DMS53 treated with DMSO at 0.1 percent for 48 hours (cell line): ENCODE measurements at regions not wholly inside any gene's neighbourhood (a gene's known extent, or its start where the extent isn't known, plus 50 kb on each side); places are given as distances from the start of the nearest gene placed in this dataset.
"Not testable (repeated sequence)": the region's sequence is repeated elsewhere in the genome, so short reads cannot be mapped to it uniquely, and the experiment has no call there.

Experiments used
- DNase-seq: peaks from one replicate; lab custom pipeline; 2025; ENCODE audit not compliant: unreplicated experiment; lab: John Stamatoyannopoulos, UW

DNA sequence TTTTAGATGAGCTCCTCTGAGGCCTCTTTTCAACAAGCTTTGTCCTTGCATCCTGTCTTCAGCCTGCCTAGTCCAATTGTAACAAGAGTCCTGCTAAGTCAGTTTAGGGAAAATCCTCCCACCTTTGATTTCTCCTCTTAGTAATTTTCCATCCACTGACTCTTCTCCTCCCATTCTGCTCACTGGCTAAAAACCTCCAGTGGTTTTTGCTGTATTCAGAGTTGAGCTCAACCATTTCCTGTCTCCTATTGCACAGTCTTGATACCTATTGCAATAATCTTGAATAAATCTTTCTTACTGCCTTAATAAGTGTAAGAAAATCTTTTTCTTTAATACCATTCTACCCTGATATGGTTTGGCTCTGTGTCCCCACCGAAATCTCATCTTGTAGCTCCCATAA is 117.8 kb upstream of the ENPP6 start:
- DNase-seq, result no peak

DNA sequence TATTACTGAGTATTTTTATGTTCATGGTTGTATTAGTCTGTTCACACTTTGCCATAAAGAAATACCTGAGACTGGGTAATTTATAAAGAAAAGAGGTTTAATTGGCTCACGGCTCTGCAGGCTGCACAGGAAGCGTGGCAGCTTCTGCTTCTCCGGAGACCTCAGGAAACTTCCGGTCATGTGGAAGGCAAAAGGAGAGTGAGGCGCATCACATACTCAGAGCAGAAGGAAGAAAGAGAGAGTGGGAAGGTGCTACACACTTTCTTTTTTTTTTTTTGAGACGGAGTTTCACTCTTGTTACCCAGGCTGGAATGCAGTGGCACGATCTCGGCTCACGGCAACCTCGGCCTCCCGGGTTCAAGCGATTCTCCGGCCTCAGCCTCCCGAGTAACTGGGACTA is 115.8 kb upstream of the ENPP6 start:
- not testable (repeated sequence) for DNase-seq

DNA sequence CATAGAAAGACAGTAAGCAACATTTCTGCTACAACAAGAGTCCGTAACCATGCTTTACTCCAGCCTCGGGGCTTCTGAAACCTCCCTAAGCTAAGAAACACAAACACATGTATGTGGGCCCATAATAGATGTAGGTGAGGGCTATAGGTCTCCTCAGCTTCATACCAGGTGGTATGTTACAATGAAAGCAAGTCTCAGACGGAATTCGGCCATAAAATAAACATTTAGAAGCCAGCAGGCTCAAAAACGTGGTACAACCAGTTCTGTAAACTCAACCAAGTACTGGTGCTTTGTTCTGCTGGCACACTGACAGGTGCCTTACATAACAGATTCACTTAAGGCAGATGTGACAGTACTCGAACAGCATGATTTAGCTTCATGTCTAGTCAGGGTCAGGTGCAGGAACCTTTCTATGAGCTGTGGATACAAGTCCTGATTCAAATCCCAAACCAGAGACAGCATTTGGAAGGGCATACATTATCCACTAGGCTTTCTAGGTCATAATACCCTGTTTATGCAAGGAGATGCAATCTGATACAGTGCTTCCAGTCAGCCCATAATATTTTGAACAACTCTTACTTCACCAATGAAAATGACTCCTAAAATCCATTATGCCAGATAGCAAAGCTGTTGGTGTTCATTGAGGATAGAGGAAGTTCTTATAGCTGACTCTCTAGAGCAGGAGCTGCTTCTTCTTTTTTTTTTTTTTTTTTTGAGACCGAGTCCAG is 113.8 kb upstream of the ENPP6 start:
- DNase-seq, result peak; percentile 78

DNA sequence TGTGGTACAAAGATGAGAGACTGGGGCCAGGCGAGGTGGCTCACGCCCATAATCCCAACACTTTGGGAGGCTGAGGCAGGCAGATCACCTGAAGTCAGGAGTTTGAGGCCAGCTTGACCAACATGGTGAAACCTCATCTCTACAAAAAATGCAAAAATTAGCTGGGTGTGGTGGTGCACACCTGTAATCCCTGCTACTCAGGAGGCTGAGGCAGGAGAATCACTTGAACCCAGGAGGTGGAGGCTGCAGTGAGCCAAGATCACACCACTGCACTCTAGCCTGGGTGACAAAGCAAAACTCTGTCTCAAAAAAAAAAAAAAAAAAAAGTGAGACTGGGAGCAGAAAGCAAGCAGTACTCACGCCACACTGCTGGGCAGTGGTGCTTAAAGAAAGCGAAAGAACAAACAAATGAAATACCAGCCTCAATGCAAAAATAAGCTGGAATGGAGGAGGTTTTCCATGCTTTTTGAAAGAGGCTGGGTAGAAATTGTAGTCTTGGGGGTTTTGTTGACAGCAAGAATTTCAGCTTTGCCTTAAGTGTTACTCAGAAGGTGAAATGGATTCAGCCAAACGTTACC is 112.9 kb upstream of the ENPP6 start:
- not testable (repeated sequence) for DNase-seq

DNA sequence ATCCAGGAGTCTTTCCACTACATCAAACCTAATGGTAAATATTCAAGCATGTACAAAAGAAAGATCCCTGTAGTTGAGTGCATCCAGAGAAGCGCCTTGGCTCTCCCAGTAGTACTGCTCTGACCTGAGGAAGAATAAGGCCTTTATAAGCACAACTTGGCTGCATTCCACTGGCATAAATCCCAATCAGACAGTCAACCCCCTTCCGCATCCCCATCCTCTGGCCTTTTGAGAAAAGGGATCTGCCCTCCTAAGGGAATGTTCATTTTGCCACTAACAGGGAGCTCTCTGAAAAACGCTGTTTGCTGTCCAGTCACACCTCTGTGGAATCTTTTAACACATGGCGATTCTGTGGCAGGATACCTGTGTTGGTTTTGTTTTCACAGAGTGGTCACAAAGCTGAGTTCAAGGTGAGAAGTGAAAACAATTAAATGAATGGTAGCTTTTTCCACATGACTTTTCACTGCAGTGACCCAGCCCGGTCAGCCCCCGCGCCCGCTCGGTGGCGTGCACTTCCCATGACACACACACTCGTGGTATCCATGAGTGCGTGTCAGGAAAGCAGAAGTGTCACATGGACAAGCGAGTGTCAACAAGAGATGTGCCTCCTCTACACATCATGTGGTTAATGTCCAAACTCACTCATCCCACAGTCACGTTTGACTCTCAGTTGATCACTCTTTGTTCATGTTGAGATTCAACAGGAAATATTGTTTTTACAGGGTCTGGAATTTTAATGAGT is 112.2 kb upstream of the ENPP6 start:
- DNase-seq, result no peak

DNA sequence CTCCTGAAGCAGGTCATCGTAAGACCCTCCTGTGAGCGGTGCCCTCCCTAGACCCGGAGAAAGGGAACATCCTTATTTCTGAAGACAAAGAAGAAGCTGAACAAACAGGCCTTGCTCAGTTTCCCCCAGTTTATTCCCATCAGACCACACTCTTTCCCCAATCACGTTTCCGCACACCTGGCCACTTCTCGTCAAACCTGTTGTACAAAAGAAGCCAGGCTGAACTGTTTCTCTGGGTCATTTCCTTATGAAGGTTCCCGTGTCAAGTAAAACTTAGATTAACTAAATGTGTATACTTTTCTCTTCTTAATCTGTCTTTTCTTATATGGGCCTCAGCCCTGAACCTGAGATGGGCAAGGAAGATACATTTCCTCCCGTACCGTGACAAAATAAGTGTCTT is 111.6 kb upstream of the ENPP6 start:
- DNase-seq, result no peak

DNA sequence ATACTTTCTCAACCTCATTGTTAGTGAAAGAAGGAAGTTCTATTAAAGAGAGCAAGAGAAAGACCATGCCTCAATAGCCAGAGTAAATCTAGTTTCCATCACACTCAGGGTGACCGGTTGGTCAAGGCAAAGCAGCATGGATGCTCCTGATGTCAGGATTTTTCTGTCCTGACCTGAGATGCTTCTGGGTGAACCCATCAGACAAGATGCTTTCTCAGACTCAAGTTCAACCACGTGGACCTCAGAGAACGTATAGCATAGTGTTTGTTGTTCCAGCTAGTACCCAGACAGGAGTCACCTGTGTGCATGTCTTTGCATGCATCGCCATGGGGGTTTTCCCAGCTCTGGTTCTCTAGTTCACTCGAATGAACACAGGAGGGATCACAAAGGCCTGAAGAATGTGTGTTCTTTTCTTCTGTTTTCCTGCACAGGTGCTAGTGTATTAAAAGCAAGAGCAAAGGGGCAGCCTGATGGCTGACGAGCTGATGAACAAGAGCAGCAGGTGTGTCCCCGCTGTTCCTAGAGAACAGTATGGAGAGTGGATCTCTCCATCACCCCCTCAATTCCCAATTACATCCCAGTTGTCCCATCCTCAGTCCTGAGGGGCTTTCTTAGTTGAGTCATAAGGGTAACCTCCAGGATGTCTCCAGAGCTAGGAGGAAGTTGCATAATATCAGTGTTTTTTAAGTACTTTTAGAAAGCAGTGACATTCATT is 110.5 kb upstream of the ENPP6 start:
- DNase-seq, result no peak

DNA sequence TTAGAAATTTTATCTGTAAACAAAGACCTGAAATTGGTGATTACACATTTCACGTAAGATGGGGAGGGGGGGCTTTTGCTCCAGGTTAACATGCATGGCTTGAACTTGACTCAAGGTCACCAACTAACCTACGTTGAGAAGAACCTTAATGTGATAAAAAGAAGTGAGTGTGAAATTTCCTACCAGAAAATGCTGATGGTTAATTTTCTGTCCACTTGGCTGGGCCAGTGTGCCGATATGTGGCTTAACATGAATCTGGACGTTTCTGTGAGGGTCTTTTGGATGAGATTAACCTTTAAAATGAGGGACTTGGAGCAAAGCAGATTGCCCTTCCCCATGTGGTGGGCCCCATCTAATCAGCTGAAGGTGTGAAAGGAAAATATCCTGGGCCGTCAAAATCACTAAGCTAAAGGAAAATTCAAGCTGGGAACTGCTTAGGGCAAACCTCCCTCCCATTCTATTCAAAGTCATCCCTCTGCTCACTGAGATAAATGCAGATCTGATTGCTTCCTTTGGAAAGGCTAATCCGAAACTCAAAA is 107.3 kb upstream of the ENPP6 start:
- DNase-seq, result no peak

DNA sequence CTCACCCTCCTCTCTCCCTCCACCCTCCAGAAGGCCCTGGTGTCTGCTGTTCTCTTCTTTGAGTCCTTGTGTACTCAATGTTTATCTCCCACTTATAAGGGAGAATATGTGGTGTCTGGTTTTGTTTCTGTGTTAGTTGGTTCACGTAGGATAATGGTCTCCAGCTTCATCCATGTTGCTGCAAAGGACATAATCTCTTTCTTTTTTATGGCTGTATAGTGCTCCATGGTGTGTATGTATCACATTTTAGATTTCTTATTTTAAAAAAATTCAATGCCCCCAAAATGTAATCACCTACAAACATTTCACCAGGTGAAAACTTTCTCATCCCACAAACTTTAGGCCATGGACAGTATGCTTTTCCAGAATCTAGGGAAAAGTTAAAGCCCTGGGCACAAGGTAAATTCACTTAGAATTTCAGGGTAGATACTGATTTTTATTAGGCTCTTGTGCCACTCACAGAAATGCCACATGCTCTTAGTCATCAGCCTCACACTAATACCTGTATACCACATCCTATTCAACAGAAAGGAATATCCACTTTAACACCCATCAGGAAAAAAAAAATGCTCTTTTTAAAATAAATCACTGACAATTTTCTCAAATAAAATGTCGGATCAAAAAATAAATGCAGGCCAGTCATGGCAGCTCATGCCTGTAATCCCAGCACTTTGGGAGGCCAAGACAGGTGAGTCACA is 104.8 kb upstream of the ENPP6 start:
- DNase-seq, result no peak

DNA sequence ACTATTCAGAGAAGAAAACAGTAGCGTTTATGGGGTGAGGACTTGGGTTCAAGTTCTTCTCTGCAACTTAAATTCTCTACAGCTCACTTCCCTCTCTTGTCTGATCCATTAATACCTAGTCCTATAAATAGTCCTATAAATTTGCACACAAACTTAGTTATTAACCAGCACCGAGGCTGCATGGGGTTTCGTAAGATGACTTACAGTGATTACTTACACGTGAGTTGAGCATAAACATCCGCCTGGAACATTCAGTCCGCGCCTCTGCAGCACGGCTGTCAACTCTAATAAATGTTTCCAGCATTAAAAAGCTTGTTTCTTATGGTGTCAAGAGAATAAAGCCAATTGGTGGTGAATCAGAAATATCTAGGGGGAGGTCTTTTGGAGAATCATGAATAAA is 103.0 kb upstream of the ENPP6 start:
- DNase-seq, result no peak

DNA sequence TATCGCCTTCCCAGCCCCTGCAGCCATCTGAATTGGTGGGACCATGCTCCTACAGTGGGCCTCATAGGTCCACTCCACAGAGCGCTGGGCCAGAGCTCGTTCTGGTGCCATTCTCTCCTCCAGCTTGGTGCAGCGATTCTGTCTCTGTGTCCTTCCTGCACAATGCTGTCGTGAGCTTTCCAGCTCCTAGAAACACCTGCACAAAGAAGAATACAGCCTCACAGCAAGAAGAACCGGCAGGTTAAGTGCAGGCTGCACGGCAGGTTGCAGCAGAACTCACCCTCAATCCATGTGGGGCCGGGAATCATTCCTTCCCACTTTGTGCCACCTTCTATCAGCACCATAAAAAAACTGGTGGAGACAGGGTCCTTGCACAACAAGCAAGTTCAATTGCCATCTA is 101.2 kb upstream of the ENPP6 start:
- no peak for DNase-seq

DNA sequence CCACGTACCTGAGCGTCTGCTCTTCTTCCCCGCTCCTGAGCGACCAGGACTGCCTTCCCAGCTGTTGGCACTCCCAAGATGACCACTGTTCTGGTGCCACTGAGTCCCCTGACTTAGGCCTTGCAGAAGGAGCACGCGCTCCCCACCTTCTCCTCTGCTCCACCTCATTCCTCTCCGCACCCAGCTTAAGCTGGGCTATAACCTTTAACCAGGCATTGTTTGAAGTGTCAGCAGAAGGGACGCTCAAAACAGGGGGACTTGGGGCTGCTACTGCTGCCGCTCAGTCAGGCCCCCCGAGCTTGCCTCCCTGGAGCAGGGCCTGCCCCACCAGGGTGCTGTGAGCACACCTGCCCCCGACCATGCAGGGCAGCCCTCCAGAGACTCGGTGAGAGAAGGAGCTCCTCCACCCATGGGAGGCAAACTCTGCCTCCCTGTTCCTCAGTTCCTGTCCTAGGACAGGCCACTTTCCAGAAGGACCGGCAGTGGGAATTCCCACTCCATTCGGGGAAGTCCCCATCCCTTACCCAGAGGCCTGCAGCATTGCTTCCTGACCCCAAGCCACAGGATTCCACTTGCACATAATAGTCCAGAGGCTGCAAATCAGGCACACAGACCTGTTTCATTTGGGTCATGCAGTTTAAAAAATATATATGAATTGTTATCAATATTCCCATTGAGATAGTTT is 99.7 kb upstream of the ENPP6 start:
- DNase-seq, result no peak

DNA sequence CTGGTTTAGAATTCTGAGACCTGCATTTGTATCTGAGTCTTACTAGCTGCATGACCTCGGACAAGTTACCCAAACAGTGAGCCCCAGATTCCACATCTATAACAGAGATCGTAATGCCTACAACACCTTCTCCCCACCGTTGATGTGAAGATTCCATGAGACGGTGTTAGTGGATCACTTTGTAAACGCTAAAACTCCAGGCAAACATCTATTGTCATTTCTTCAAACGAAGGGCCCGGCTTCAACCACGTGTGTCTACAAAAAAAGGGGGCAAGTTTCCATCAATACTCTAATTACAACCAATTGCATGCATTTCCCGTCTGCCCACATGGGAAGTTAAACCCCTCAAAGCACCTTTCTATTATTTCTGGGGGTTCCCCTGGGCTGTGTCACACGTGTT is 99.1 kb upstream of the ENPP6 start:
- DNase-seq, result no peak

DNA sequence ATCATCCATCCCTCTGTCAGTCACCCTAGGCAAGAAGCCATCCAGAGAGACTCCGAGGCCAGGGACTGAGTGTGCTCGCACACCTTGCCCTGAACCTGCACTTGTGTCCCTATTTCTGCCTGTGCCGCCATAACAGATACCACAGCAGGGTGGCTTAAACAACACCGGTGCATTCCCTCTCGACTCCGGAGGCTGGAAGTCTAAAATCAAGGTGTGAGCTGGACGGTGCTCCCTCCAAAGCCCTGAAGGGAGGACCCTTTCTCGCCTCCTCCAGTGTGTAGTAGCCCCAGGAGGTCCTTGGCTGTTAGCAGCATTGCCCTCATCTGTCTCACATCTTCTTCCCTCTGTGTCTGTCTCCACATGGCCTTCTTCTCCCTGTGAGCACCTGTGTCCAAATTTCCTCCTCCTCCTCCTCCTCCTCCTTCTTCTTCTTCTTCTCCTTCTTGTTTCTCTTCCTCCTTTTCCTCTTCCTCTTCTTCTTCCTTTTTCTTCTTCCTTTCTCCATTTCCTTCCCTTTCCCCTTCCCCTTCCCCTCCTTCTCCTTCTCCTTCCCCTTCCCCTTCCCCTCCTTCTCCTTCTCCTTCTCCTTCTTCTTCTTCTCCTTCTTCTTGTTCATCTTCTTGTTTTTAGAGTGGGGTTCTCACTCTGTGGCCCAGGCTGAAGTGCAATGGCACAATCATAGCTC is 98.1 kb upstream of the ENPP6 start:
- DNase-seq, result no peak

DNA sequence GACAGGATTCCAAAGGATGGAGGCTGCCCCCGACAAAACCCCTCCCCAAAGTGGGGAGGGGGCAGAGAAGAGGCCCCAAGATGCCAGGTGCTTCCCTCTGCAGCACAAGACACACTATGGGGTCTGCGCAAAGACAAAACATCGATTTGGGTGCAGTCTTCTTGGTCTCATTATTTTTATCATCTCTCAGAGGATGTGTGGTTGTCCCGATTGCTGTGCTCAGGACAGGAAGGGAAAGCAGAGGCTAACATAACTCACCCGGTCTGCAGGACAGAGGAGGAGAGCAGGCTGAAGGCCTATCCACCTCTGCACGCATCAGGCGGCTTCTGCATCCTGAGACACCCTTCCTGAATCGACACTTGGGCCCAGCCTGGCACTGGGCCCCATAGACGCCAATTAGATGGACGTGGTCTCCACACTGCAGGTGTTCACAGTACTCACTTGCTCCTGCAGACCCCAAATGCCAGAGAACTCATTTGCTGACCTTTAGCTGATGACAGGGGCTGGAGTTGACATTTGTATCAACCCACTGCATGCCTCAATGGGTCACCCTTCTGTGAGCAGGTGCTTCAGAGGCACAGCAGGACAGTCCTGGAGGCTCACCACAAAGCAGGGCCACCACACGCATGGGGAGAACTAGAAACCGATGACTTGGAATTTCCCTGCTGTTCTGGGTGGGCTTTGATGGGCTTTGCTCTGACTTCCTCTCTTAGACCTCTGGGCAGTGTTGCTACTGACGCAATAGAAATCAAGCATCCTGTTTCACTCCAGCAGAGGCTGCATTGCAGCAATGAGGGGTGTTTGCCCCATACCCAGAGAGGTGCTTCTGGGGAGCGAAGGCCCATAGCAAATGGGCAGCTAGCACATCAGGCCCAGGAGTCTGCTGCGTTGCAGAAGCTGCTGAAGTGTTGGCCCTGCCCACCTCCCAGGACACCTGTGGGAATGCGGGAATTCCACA is 96.3 kb upstream of the ENPP6 start:
- DNase-seq, result no peak

DNA sequence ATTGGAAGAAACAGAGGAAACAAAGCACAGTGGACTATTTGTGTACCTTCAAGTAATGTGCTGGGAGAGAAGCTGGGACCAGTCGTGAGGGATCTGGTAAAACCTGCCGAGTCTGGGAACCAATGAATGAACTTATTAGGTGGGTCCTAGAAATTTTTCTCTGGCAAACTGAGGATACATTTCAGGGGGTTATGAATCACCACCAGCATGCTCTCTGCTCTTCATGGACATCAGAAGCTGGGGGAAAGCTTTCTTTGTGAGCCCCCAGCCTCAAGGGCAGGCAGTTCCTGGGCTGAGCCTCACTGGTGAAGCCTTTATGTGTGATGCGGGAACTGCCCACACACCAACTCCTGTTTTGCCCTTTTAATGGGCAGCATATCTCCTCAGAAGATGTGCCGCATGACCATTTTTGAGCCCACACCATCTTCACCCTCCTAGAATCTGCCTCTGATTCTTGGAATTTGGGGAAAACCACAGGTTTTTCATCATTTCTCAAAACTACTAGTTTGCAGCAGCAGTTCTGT is 95.4 kb upstream of the ENPP6 start:
- no peak for DNase-seq

DNA sequence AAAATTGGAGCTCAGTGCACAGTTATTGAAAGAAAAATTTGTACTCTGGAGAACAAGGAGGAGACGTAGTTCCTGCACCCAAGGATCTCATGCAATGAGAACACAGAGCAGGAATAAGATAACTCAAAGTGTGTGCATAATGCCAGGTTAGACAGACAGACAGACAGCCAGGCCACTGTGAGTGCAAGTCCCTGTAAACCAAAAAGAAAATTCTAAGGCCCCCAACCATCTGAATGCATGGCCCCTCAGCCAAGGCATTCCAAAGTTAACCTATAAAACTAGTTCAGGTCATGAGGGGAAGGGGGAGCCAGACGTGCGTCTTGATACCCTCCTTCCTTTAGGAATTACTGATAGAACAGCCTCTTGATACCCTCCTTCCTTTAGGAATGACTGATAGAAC is 94.5 kb upstream of the ENPP6 start:
- no peak for DNase-seq
